ENCODE measurements at regions not wholly inside any gene's neighbourhood (a gene's known extent, or its start where the extent isn't known, plus 50 kb on each side); places are given as distances from the start of the nearest gene placed in this dataset.

DNA sequence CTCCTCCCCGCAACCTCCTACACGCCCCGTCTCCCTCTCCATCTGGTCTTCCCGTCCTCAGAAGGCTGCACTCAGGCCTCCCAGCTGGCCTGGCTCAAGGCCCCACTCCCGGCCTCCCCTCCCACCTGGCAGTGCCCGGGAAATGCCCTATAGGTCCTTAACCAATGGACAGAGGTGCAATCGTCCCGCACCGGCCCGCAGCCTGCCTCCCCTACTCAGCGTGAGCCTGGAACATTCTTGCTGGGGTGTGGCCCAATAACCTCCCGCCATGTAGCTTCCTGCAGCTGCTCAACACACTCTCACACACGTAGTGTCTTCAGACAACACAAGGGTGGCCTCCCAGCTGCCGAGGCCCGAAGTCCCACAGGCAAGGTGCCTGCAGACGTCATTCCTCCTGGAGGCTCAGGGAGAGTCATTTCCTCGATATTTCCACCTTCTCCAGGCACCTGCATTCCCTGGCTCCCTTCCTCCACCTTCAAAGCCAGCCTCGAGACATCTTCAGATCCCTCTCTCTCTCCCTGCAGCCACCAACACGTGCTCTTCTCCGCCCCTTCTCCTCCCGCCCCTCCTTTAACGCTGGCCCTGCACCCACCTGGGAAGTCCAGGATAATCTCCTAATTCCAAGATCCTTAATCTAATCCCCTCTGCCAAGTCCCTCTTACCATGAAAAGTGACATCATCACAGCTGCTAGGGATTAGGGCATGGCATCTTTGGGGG, 56.2 kb downstream of the ADRA2C start:
- no peaks in the 10 kb centered on the region for H3K79me2 ChIP-seq (ENCODE audit: insufficient read depth, low read depth, low read length)
- ChIA-PET CTCF (ENCODE audit: unreplicated experiment) (no interaction called here), POLR2A (no interaction called here)
- H3K9me3 ChIP-seq (ENCODE audit: low read length) = no peaks in the 10 kb centered on the region
- no peak overlapping the region for H2AFZ ChIP-seq (ENCODE audit: low read length)
- no peaks in the 10 kb centered on the region for H3K36me3 ChIP-seq (ENCODE audit: insufficient read depth, low read length)
- no peak overlapping the region for H3K4me3 ChIP-seq (ENCODE audit: low read depth, low read length, poor library complexity, severe bottlenecking)
- no peak for TF ChIP-seq EZH2phosphoT487 (IDR thresholded peaks at IDR 0.05; ENCODE audit: borderline replicate concordance, low read depth, low read length)
- TF ChIP-seq, protein P1, sequence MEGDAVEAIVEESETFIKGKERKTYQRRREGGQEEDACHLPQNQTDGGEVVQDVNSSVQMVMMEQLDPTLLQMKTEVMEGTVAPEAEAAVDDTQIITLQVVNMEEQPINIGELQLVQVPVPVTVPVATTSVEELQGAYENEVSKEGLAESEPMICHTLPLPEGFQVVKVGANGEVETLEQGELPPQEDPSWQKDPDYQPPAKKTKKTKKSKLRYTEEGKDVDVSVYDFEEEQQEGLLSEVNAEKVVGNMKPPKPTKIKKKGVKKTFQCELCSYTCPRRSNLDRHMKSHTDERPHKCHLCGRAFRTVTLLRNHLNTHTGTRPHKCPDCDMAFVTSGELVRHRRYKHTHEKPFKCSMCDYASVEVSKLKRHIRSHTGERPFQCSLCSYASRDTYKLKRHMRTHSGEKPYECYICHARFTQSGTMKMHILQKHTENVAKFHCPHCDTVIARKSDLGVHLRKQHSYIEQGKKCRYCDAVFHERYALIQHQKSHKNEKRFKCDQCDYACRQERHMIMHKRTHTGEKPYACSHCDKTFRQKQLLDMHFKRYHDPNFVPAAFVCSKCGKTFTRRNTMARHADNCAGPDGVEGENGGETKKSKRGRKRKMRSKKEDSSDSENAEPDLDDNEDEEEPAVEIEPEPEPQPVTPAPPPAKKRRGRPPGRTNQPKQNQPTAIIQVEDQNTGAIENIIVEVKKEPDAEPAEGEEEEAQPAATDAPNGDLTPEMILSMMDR (conservative IDR thresholded peaks at IDR 0.05; ENCODE audit: low read length) = no peak
- H3K27ac ChIP-seq (ENCODE audit: low read depth, low read length, poor library complexity, severe bottlenecking) = no peak overlapping the region
- no peak overlapping the region for H3K4me2 ChIP-seq (ENCODE audit: low read length)
- intact Hi-C loops (cut with micrococcal nuclease; ENCODE audit: unreplicated experiment) = no loop called here
- H3K4me1 ChIP-seq (ENCODE audit: insufficient read depth, low read length, poor library complexity, severe bottlenecking) = no peaks in the 10 kb centered on the region
- no TSS peak for BruUV-seq (replicated peaks)
- no peaks in the 10 kb centered on the region for H4K20me1 ChIP-seq (ENCODE audit: insufficient read depth, low read length)
- DNase-seq (ENCODE audit: low spot score) = no peak
- H3K9me2 ChIP-seq (ENCODE audit: insufficient read depth, low read length) = no peaks in the 10 kb centered on the region

DNA sequence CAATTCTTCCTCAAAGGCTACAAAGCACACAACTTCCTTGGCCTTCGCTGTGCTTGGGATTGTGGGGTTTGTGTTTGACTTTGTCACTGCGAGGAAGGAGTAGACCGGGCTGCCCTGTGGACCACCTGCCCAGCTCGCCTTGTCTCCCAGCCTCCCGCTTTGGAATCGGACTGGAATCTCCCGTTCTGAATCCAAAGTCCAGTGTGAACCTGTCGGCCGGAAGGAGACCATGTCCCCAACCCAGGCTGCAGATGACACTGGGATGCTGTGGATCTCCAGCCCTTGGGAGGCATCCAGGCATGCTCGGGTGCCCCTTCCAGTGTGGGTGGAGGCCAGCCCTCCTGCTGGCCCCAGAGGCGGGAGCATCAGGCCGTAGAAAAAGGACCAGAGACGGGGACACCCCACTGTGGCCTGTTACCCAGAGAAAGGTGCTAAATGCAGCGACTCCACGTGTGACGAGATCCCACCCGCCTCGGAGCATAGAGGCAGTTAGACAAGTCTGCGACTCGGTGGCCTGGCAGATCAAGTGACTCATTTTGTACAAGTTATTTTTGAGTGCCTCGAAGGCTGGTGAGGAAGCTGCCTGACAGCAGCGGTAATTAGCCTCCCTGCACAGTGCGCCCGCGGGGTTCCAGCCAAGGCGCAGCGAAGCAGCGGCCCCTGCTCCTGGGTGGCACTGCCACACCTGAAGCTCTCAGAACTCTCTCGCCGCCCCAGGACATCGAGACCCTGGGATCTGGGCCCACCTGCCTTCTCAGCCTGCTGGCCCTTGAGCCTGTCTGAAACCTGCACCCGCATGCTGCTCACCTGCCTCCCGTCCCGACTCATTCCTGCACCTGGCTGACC, 57.5 kb downstream of the ADRA2C start:
- no peak overlapping the region for H3K27ac ChIP-seq (ENCODE audit: low read depth, low read length, poor library complexity, severe bottlenecking)
- TF ChIP-seq EZH2phosphoT487 (IDR thresholded peaks at IDR 0.05; ENCODE audit: borderline replicate concordance, low read depth, low read length) = no peak
- TF ChIP-seq, protein P1 (conservative IDR thresholded peaks at IDR 0.05; ENCODE audit: low read length) = no peak
- no peak overlapping the region for H3K4me3 ChIP-seq (ENCODE audit: low read depth, low read length, poor library complexity, severe bottlenecking)
- intact Hi-C loops (cut with micrococcal nuclease; ENCODE audit: unreplicated experiment) = no loop called here
- H3K36me3 ChIP-seq (ENCODE audit: insufficient read depth, low read length) = no peaks in the 10 kb centered on the region
- no TSS peak for BruUV-seq (replicated peaks)
- H3K9me3 ChIP-seq (ENCODE audit: low read length) = no peaks in the 10 kb centered on the region
- no peaks in the 10 kb centered on the region for H4K20me1 ChIP-seq (ENCODE audit: insufficient read depth, low read length)
- no peak for DNase-seq (ENCODE audit: low spot score)
- no peak overlapping the region for H3K4me2 ChIP-seq (ENCODE audit: low read length)
- CTCF ChIA-PET (ENCODE audit: unreplicated experiment) = no interaction called here
- no peak overlapping the region for H2AFZ ChIP-seq (ENCODE audit: low read length)
- H3K79me2 ChIP-seq (ENCODE audit: insufficient read depth, low read depth, low read length) = no peaks in the 10 kb centered on the region
- no peaks in the 10 kb centered on the region for H3K4me1 ChIP-seq (ENCODE audit: insufficient read depth, low read length, poor library complexity, severe bottlenecking)
- POLR2A ChIA-PET = no interaction called here
- no peaks in the 10 kb centered on the region for H3K9me2 ChIP-seq (ENCODE audit: insufficient read depth, low read length)

Measured in OCI-LY7 (cell line).